ENCODE measurements at regions not wholly inside any gene's neighbourhood (a gene's known extent, or its start where the extent isn't known, plus 50 kb on each side); places are given as distances from the start of the nearest gene placed in this dataset.

GRCh38 chr6:139529420-139529819 lies 155.0 kb upstream of the CITED2 start:
- no peaks in the 10 kb centered on the region for H3K9me2 ChIP-seq (replicated peaks; ENCODE audit: insufficient read depth)
- H3K4me2 ChIP-seq = no peak overlapping the region
- no peak overlapping the region for H2AFZ ChIP-seq
- peaks cover 24% of the 10 kb centered on the region for H3K4me1 ChIP-seq (ENCODE audit: insufficient read depth)
- no peaks in the 10 kb centered on the region for H3K27me3 ChIP-seq
- H3K9me3 ChIP-seq (ENCODE audit: low read depth) = no peaks in the 10 kb centered on the region
- no peak for DNase-seq (ENCODE audit: low spot score)
- no peak overlapping the region for H3K4me3 ChIP-seq
- no peaks in the 10 kb centered on the region for H3K36me3 ChIP-seq (replicated peaks; ENCODE audit: insufficient read depth, low read depth)
- no peak for TF ChIP-seq EZH2phosphoT487 (IDR thresholded peaks at IDR 0.05; ENCODE audit: low read depth, severe bottlenecking, unreplicated experiment)
- TF ChIP-seq, protein P1, sequence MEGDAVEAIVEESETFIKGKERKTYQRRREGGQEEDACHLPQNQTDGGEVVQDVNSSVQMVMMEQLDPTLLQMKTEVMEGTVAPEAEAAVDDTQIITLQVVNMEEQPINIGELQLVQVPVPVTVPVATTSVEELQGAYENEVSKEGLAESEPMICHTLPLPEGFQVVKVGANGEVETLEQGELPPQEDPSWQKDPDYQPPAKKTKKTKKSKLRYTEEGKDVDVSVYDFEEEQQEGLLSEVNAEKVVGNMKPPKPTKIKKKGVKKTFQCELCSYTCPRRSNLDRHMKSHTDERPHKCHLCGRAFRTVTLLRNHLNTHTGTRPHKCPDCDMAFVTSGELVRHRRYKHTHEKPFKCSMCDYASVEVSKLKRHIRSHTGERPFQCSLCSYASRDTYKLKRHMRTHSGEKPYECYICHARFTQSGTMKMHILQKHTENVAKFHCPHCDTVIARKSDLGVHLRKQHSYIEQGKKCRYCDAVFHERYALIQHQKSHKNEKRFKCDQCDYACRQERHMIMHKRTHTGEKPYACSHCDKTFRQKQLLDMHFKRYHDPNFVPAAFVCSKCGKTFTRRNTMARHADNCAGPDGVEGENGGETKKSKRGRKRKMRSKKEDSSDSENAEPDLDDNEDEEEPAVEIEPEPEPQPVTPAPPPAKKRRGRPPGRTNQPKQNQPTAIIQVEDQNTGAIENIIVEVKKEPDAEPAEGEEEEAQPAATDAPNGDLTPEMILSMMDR (IDR thresholded peaks at IDR 0.05; ENCODE audit: poor library complexity) = no peak
- no peak for TF ChIP-seq EZH2 (IDR thresholded peaks at IDR 0.05; ENCODE audit: borderline replicate concordance)
- no peaks in the 10 kb centered on the region for H3K79me2 ChIP-seq
- H4K20me1 ChIP-seq (ENCODE audit: insufficient read depth, poor library complexity, severe bottlenecking) = no peaks in the 10 kb centered on the region
- WGBS (ENCODE audit: low lambda C conversion rate, missing lambda C conversion rate) = 78% methylated on average over 1 of the region's 1 CpG
- no peak overlapping the region for H3K27ac ChIP-seq

GRCh38 chr6:139528471-139528870 lies 154.0 kb upstream of the CITED2 start:
- Histone ChIP-seq H4K20me1 (ENCODE audit: insufficient read depth, poor library complexity, severe bottlenecking) (no peaks in the 10 kb centered on the region), H3K4me2 (no peak overlapping the region), H3K4me3 (no peak overlapping the region), H3K9me3 (ENCODE audit: low read depth) (no peaks in the 10 kb centered on the region), H3K79me2 (no peaks in the 10 kb centered on the region), H3K27ac (no peak overlapping the region), H2AFZ (no peak overlapping the region), H3K36me3 (replicated peaks; ENCODE audit: insufficient read depth, low read depth) (no peaks in the 10 kb centered on the region), H3K27me3 (no peaks in the 10 kb centered on the region), H3K4me1 (ENCODE audit: insufficient read depth) (peaks cover 16% of the 10 kb centered on the region), H3K9me2 (replicated peaks; ENCODE audit: insufficient read depth) (no peaks in the 10 kb centered on the region)
- TF ChIP-seq, protein P1 (IDR thresholded peaks at IDR 0.05; ENCODE audit: poor library complexity) = no peak
- TF ChIP-seq EZH2 (IDR thresholded peaks at IDR 0.05; ENCODE audit: borderline replicate concordance) = no peak
- no peak for TF ChIP-seq EZH2phosphoT487 (IDR thresholded peaks at IDR 0.05; ENCODE audit: low read depth, severe bottlenecking, unreplicated experiment)
- DNase-seq (ENCODE audit: low spot score) = no peak
- 90% methylated on average over 2 of the region's 2 CpGs for WGBS (ENCODE audit: low lambda C conversion rate, missing lambda C conversion rate)

- no peak overlapping the region for H3K4me3 ChIP-seq
- H2AFZ ChIP-seq = no peak overlapping the region
- H3K9me3 ChIP-seq (ENCODE audit: low read depth) = no peaks in the 10 kb centered on the region
- no peak for DNase-seq (ENCODE audit: low spot score)
- no peaks in the 10 kb centered on the region for H3K27me3 ChIP-seq
- H3K79me2 ChIP-seq = no peaks in the 10 kb centered on the region
- H3K4me1 ChIP-seq (ENCODE audit: insufficient read depth) = no peaks in the 10 kb centered on the region
- H3K27ac ChIP-seq = no peak overlapping the region
- H4K20me1 ChIP-seq (ENCODE audit: insufficient read depth, poor library complexity, severe bottlenecking) = no peaks in the 10 kb centered on the region
- WGBS (ENCODE audit: low lambda C conversion rate, missing lambda C conversion rate) = 74% methylated on average over 2 of the region's 2 CpGs
- H3K4me2 ChIP-seq = no peak overlapping the region
- H3K36me3 ChIP-seq (replicated peaks; ENCODE audit: insufficient read depth, low read depth) = no peaks in the 10 kb centered on the region
- TF ChIP-seq EZH2 (IDR thresholded peaks at IDR 0.05; ENCODE audit: borderline replicate concordance) (no peak), EZH2phosphoT487 (IDR thresholded peaks at IDR 0.05; ENCODE audit: low read depth, severe bottlenecking, unreplicated experiment) (no peak)
- TF ChIP-seq, protein P1 (IDR thresholded peaks at IDR 0.05; ENCODE audit: poor library complexity) = no peak
- H3K9me2 ChIP-seq (replicated peaks; ENCODE audit: insufficient read depth) = no peaks in the 10 kb centered on the region
Measured at GRCh38 chr6:139525415-139525814, 151.0 kb upstream of the CITED2 start.

GRCh38 chr6:139523986-139524385 lies 149.5 kb upstream of the CITED2 start:
- H3K36me3 ChIP-seq (replicated peaks; ENCODE audit: insufficient read depth, low read depth) = no peaks in the 10 kb centered on the region
- WGBS (ENCODE audit: low lambda C conversion rate, missing lambda C conversion rate) = 90% methylated on average over 2 of the region's 2 CpGs
- H3K9me2 ChIP-seq (replicated peaks; ENCODE audit: insufficient read depth) = no peaks in the 10 kb centered on the region
- no peaks in the 10 kb centered on the region for H3K27me3 ChIP-seq
- no peaks in the 10 kb centered on the region for H3K4me1 ChIP-seq (ENCODE audit: insufficient read depth)
- no peak overlapping the region for H2AFZ ChIP-seq
- no peaks in the 10 kb centered on the region for H4K20me1 ChIP-seq (ENCODE audit: insufficient read depth, poor library complexity, severe bottlenecking)
- no peaks in the 10 kb centered on the region for H3K9me3 ChIP-seq (ENCODE audit: low read depth)
- H3K79me2 ChIP-seq = no peaks in the 10 kb centered on the region
- TF ChIP-seq, protein P1 (IDR thresholded peaks at IDR 0.05; ENCODE audit: poor library complexity) = no peak
- TF ChIP-seq EZH2phosphoT487 (IDR thresholded peaks at IDR 0.05; ENCODE audit: low read depth, severe bottlenecking, unreplicated experiment) = no peak
- TF ChIP-seq EZH2 (IDR thresholded peaks at IDR 0.05; ENCODE audit: borderline replicate concordance) = no peak
- DNase-seq (ENCODE audit: low spot score) = no peak
- no peak overlapping the region for H3K4me2 ChIP-seq
- no peak overlapping the region for H3K4me3 ChIP-seq
- no peak overlapping the region for H3K27ac ChIP-seq

Measured in hepatocyte (in vitro differentiated cells).